ENCODE measurements at regions not wholly inside any gene's neighbourhood (a gene's known extent, or its start where the extent isn't known, plus 50 kb on each side); places are given as distances from the start of the nearest gene placed in this dataset.
"Not testable (repeated sequence)": the region's sequence is repeated elsewhere in the genome, so short reads cannot be mapped to it uniquely, and the experiment has no call there.

GRCh38 chr12:96101806-96102205 is 66.4 kb upstream of the LTA4H start:
- TF ChIP-seq, protein P1, sequence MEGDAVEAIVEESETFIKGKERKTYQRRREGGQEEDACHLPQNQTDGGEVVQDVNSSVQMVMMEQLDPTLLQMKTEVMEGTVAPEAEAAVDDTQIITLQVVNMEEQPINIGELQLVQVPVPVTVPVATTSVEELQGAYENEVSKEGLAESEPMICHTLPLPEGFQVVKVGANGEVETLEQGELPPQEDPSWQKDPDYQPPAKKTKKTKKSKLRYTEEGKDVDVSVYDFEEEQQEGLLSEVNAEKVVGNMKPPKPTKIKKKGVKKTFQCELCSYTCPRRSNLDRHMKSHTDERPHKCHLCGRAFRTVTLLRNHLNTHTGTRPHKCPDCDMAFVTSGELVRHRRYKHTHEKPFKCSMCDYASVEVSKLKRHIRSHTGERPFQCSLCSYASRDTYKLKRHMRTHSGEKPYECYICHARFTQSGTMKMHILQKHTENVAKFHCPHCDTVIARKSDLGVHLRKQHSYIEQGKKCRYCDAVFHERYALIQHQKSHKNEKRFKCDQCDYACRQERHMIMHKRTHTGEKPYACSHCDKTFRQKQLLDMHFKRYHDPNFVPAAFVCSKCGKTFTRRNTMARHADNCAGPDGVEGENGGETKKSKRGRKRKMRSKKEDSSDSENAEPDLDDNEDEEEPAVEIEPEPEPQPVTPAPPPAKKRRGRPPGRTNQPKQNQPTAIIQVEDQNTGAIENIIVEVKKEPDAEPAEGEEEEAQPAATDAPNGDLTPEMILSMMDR (IDR thresholded peaks at IDR 0.05) = no peak
- no peak for DNase-seq (ENCODE audit: low spot score)
- H3K4me3 ChIP-seq = no peak overlapping the region
- no peak overlapping the region for H3K27ac ChIP-seq

GRCh38 chr12:96103067-96103644 is 67.8 kb upstream of the LTA4H start:
- peak overlapping the region in 1 of 2 donors; percentile 28 for H3K27ac ChIP-seq
- TF ChIP-seq, protein P1 (IDR thresholded peaks at IDR 0.05) = no peak
- DNase-seq (ENCODE audit: low spot score) = no peak
- no peak overlapping the region for H3K4me3 ChIP-seq

GRCh38 chr12:96104566-96104965 is 69.2 kb upstream of the LTA4H start:
- TF ChIP-seq, protein P1 (IDR thresholded peaks at IDR 0.05) = no peak
- no peak for DNase-seq (ENCODE audit: low spot score)
- no peak overlapping the region for H3K4me3 ChIP-seq
- no peak overlapping the region for H3K27ac ChIP-seq

- DNase-seq (ENCODE audit: low spot score) = no peak
- Histone ChIP-seq H3K27ac (no peak overlapping the region), H3K4me3 (no peak overlapping the region)
- TF ChIP-seq, protein P1 (IDR thresholded peaks at IDR 0.05) = no peak
Observed at GRCh38 chr12:96106137-96106536, 70.8 kb upstream of the LTA4H start.

DNA sequence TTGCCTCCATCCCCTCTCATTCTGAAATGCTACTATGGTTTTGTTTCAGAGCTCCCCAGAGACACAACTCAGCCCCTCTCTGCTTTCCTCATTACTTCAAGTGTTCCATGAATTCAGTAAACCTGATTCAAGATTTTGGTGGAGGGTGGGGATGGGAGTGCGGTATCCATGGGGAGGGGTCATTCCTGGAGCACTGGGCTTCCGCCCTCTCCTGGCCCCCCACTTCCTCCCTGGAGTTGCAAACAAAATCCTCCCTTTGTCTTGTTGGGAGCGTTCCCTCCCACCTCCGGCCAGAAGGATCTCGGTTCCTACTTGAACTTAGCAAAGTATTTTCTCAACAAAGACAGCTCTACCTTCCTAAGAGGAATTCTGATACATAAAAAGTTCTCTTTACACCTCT is 71.8 kb upstream of the LTA4H start:
- Histone ChIP-seq H3K27ac (peak overlapping the region in 1 of 2 donors; percentile 62), H3K4me3 (no peak overlapping the region)
- no peak for DNase-seq (ENCODE audit: low spot score)
- TF ChIP-seq, protein P1 (IDR thresholded peaks at IDR 0.05) = no peak

- DNase-seq (ENCODE audit: low spot score) = no peak
- no peak overlapping the region for H3K27ac ChIP-seq
- no peak overlapping the region for H3K4me3 ChIP-seq
- TF ChIP-seq, protein P1 (IDR thresholded peaks at IDR 0.05) = no peak
Observed at GRCh38 chr12:96108321-96108720, 72.9 kb upstream of the LTA4H start.

GRCh38 chr12:96108941-96109340 is 73.6 kb upstream of the LTA4H start:
- not testable (repeated sequence) for H3K27ac ChIP-seq; H3K4me3 ChIP-seq; DNase-seq (ENCODE audit: low spot score)

All from coronary artery (tissue), 2 donors.